Sigmoid colon (tissue), 4 donors: ENCODE measurements at regions not wholly inside any gene's neighbourhood (a gene's known extent, or its start where the extent isn't known, plus 50 kb on each side); places are given as distances from the start of the nearest gene placed in this dataset.

ENCODE experiments used
- CTCF ChIP-seq, 4 experiments: fragments of 450-650 bp in 3 of 4; fragments of 200-600 bp in 1 of 4; IDR thresholded peaks; one replicate each; pipeline ENCODE4 v1.5.1; 2016 to 2019; ENCODE audit warnings: antibody characterized with exemption in 4 of 4, mild to moderate bottlenecking in 3 of 4, moderate library complexity in 2 of 4
- POLR2A ChIP-seq, 2 donors: fragments of 450-650 bp; IDR thresholded peaks; one replicate each; pipeline ENCODE4 v1.6.1; 2016; ENCODE audit warnings: antibody characterized with exemption in 2 of 2, mild to moderate bottlenecking in 2 of 2, moderate library complexity in 2 of 2
- POLR2AphosphoS5 ChIP-seq, 4 donors: sonication (generic); formaldehyde crosslinking; IDR thresholded peaks; one replicate each; pipeline ENCODE4 v1.6.1; 2017; ENCODE audit warnings: antibody characterized with exemption in 4 of 4

- TF ChIP-seq CTCF (IDR thresholded peaks at IDR 0.05) (no peak), POLR2A (IDR thresholded peaks at IDR 0.05) (no peak), POLR2AphosphoS5 (IDR thresholded peaks at IDR 0.05) (no peak)
These were observed 93.4 kb upstream of the ZNF479 start for GRCh38 chr7:57225666-57226065.
